IPS-20b (cell line): ENCODE measurements at regions not wholly inside any gene's neighbourhood (a gene's known extent, or its start where the extent isn't known, plus 50 kb on each side); places are given as distances from the start of the nearest gene placed in this dataset.
"Not testable (repeated sequence)": the region's sequence is repeated elsewhere in the genome, so short reads cannot be mapped to it uniquely, and the experiment has no call there.

Source experiments
- H3K27ac ChIP-seq: one replicate; pipeline ENCODE4 v1.5.1; 2013; ENCODE audit warnings: low read length
- H3K27me3 ChIP-seq: 2 replicates; pipeline ENCODE4 v1.6.1; 2013; ENCODE audit warnings: mild to moderate bottlenecking, low read length, inconsistent platforms; ENCODE audit not compliant: insufficient read depth
- H3K36me3 ChIP-seq: 2 replicates; pipeline ENCODE4 v1.6.1; 2013; ENCODE audit warnings: low read depth, mild to moderate bottlenecking, inconsistent platforms, low read length, moderate library complexity; ENCODE audit not compliant: insufficient read depth
- H3K4me1 ChIP-seq: 2 replicates; pipeline ENCODE4 v1.6.1; 2013; ENCODE audit warnings: mild to moderate bottlenecking, control low read depth, inconsistent platforms, low read length, moderate library complexity; ENCODE audit not compliant: insufficient read depth
- H3K4me3 ChIP-seq: 2 replicates; pipeline ENCODE4 v1.5.1; 2013; ENCODE audit warnings: mild to moderate bottlenecking, low read length, inconsistent platforms
- H3K9ac ChIP-seq: 2 replicates; pipeline ENCODE4 v1.6.1; 2013; ENCODE audit warnings: low read depth, mild to moderate bottlenecking, inconsistent platforms, low read length, moderate library complexity
- H3K9me3 ChIP-seq: 2 replicates; pipeline ENCODE4 v1.6.1; 2013; ENCODE audit warnings: mild to moderate bottlenecking, low read depth, low read length, inconsistent platforms; ENCODE audit not compliant: insufficient read depth

- Histone ChIP-seq H3K4me3 (peak overlapping the region; percentile 57), H3K9ac (peak overlapping the region; percentile 16; the same call in 1 of the 2 replicates)
Measured at GRCh38 chr10:91745090-91745831, 53.0 kb upstream of the TNKS2 start.

GRCh38 chr10:91743465-91743864 is 54.8 kb upstream of the TNKS2 start:
- Histone ChIP-seq H3K4me3 (no peak overlapping the region), H3K9me3 (0 out of 2 replicates have a peak, but pooled peaks cover 5% of the 10 kb centered on the region), H3K4me1 (no peaks in the 10 kb centered on the region), H3K27me3 (peaks cover 4% of the 10 kb centered on the region; the same call in 1 of the 2 replicates), H3K9ac (no peak overlapping the region), H3K36me3 (no peaks in the 10 kb centered on the region), H3K27ac (no peak overlapping the region)

More at GRCh38 chr10:91745090-91745831, 53.0 kb upstream of the TNKS2 start:
- peaks cover 9% of the 10 kb centered on the region; the same call in 1 of the 2 replicates for H3K9me3 ChIP-seq
- no peak overlapping the region for H3K27ac ChIP-seq
- H3K36me3 ChIP-seq, result no peaks in the 10 kb centered on the region
- no peaks in the 10 kb centered on the region; the same call in 1 of the 2 replicates for H3K27me3 ChIP-seq
- H3K4me1 ChIP-seq, result no peaks in the 10 kb centered on the region

GRCh38 chr10:91742229-91742628 is 56.0 kb upstream of the TNKS2 start:
- H3K27me3 ChIP-seq, result peaks cover 4% of the 10 kb centered on the region; the same call in 1 of the 2 replicates
- no peak overlapping the region for H3K27ac ChIP-seq
- no peaks in the 10 kb centered on the region for H3K9me3 ChIP-seq
- H3K4me1 ChIP-seq, result no peaks in the 10 kb centered on the region; the same call in 1 of the 2 replicates
- H3K36me3 ChIP-seq, result no peaks in the 10 kb centered on the region
- no peak overlapping the region for H3K4me3 ChIP-seq
- no peak overlapping the region for H3K9ac ChIP-seq

- no peak overlapping the region for H3K9ac ChIP-seq
Measured at GRCh38 chr10:91741356-91741755, 56.9 kb upstream of the TNKS2 start.

GRCh38 chr10:91740353-91740924 is 57.8 kb upstream of the TNKS2 start:
- H3K4me1 ChIP-seq, result peaks cover 5% of the 10 kb centered on the region
- H3K9ac ChIP-seq, result no peak overlapping the region
- H3K27me3 ChIP-seq, result peaks cover 4% of the 10 kb centered on the region; the same call in 1 of the 2 replicates
- no peak overlapping the region for H3K4me3 ChIP-seq
- no peaks in the 10 kb centered on the region for H3K9me3 ChIP-seq
- no peaks in the 10 kb centered on the region for H3K36me3 ChIP-seq
- no peak overlapping the region for H3K27ac ChIP-seq

More at GRCh38 chr10:91741356-91741755, 56.9 kb upstream of the TNKS2 start:
- Histone ChIP-seq H3K4me1 (peaks cover 5% of the 10 kb centered on the region), H3K36me3 (no peaks in the 10 kb centered on the region), H3K27me3 (peaks cover 4% of the 10 kb centered on the region; the same call in 1 of the 2 replicates), H3K4me3 (no peak overlapping the region), H3K9me3 (no peaks in the 10 kb centered on the region), H3K27ac (no peak overlapping the region)

DNA sequence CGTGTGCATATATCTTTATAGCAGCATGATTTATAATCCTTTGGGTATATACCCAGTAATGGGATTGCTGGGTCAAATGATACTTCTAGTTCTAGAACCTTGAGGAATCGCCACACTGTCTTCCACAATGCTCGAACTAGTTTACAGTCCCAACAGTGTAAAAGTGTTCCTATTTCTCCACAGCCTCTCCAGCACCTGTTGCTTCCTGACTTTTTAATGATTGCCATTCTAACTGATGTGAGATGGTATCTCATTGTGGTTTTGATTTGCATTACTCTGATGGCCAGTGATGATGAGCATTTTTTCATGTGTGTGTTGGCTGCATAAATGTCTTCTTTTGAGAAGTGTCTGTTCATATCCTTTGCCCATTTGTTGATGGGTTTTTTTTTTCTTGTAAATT is 66.0 kb upstream of the TNKS2 start:
- H3K9ac ChIP-seq, H3K9me3 ChIP-seq, H3K27me3 ChIP-seq, H3K4me1 ChIP-seq, H3K27ac ChIP-seq, H3K4me3 ChIP-seq, H3K36me3 ChIP-seq: not testable (repeated sequence)

- H3K4me3 ChIP-seq, H3K27me3 ChIP-seq, H3K9me3 ChIP-seq, H3K9ac ChIP-seq, H3K27ac ChIP-seq, H3K4me1 ChIP-seq, H3K36me3 ChIP-seq: not testable (repeated sequence)
Measured at GRCh38 chr10:91729339-91729738, 68.9 kb upstream of the TNKS2 start.

- H3K36me3 ChIP-seq, result no peaks in the 10 kb centered on the region
- no peaks in the 10 kb centered on the region for H3K4me1 ChIP-seq
- no peak overlapping the region for H3K9ac ChIP-seq
Measured at GRCh38 chr10:91726355-91726754, 71.9 kb upstream of the TNKS2 start.

DNA sequence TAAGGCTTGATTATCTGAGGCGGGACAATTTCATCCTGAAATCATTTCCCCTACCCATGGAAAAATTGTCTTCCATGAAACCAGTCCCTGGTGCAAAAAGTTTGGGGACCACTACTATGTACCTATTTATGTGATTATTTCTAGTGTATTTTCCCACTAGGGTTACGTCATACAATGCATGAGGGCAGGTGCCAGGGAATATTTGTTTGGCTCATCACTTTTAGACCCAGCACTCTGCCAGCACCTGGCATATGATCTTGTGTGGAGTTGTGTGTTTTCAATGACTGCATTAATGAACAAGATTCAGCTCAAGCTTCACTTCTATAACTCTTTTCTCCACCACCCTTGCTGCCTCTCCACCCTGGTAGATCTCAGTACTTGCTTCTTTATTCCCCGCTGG is 73.3 kb upstream of the TNKS2 start:
- Histone ChIP-seq H3K27ac (no peak overlapping the region), H3K36me3 (no peaks in the 10 kb centered on the region), H3K4me1 (no peaks in the 10 kb centered on the region), H3K27me3 (0 out of 2 replicates have a peak, but pooled peaks cover 3% of the 10 kb centered on the region), H3K4me3 (no peak overlapping the region), H3K9ac (no peak overlapping the region), H3K9me3 (no peaks in the 10 kb centered on the region)

More at GRCh38 chr10:91726355-91726754, 71.9 kb upstream of the TNKS2 start:
- no peak overlapping the region for H3K27ac ChIP-seq
- no peak overlapping the region for H3K4me3 ChIP-seq
- no peaks in the 10 kb centered on the region for H3K9me3 ChIP-seq
- 0 out of 2 replicates have a peak, but pooled peaks cover 3% of the 10 kb centered on the region for H3K27me3 ChIP-seq

DNA sequence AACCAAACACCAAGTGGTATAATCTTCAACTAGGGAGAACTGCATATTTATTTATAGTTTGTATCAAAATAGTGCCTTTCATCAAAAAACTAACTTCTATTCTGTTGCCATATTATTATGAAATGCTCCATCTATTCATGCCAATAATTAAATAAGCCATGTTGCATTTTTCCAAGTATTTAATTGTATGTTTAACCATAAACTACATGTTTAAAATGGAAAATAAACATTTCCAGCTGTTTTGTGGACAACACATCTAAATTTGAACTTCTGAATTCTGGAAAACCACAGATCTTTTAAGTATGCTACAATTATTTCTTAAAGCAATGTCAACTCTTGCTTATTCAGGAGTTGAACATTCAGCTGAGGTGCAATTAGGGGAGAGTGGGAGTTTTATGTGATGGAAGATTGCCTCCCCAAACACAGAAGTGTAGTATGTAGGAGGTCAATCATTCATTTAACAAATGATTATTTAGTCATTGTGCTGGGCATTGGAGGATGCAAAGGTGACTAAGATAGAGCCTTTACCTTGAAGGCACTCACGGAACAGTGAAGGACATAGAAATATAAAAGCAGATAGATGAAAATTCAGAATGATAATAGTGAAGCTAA is 80.7 kb upstream of the PPP1R3C start:
- Histone ChIP-seq H3K27ac (no peak overlapping the region), H3K27me3 (no peaks in the 10 kb centered on the region), H3K4me3 (no peak overlapping the region), H3K9me3 (no peaks in the 10 kb centered on the region), H3K36me3 (no peaks in the 10 kb centered on the region), H3K4me1 (no peaks in the 10 kb centered on the region), H3K9ac (no peak overlapping the region)

DNA sequence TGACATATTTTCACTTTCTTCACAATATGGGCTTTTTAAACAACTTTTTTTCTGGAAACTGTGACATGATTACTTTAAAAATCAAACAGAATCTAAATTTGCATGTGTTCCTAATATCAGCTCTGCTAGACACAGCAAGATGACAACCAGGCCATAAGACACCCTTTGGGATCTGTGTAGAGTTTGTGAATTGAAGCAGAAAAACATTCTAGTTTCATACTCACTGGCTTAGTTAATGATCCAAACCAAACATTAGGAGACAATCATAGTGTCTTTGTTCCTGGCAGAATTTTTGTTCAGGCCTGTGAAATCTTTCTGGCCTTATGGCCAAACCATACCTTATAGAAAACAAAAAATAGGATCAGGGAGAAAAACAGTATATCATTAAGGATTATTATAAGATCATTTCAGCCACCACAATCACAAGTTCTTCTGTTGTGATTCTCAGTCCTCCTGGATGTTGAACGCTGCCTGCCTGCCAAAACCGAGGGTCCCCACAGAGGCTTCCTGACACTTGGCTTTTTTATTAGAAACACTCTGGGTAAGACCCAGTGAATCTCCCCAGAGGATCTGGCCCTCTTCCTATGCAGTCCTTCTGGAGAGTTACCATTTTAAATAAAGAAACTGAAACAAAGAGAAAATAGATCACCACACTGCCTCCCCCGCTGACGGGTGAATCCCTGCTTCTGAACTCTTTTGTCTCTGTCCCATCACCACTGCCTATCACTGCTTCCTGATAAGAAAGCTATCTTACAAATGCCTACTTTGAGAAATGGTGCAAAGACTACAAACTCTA is 79.2 kb upstream of the PPP1R3C start:
- H3K9ac ChIP-seq, result no peak overlapping the region
- no peak overlapping the region for H3K27ac ChIP-seq
- no peaks in the 10 kb centered on the region for H3K4me1 ChIP-seq
- H3K27me3 ChIP-seq, result no peaks in the 10 kb centered on the region
- H3K4me3 ChIP-seq, result no peak overlapping the region
- no peaks in the 10 kb centered on the region for H3K36me3 ChIP-seq
- no peaks in the 10 kb centered on the region for H3K9me3 ChIP-seq
